Activated CD4-positive, alpha-beta T cell treated with anti-CD3 and anti-CD28 coated beads, Interleukin-2, amount 10 ng/mL, durations not matched to agents 7 days and 5 days (primary cell): ENCODE measurements at regions not wholly inside any gene's neighbourhood (a gene's known extent, or its start where the extent isn't known, plus 50 kb on each side); places are given as distances from the start of the nearest gene placed in this dataset.
"Not testable (repeated sequence)": the region's sequence is repeated elsewhere in the genome, so short reads cannot be mapped to it uniquely, and the experiment has no call there.

Experiments
- CTCF ChIA-PET: fragments of 350-600 bp; sonication (Branson Sonifier 250); formaldehyde crosslinking; loops from one replicate; lab custom pipeline; 2021; ENCODE audit warnings: antibody characterized with exemption; lab: Charles Lee
- POLR2A ChIA-PET: fragments of 350-600 bp; sonication (Branson Sonifier 250); formaldehyde crosslinking; loops from one replicate; lab custom pipeline; 2021; ENCODE audit warnings: antibody characterized with exemption; lab: Charles Lee
- DNase-seq: peaks from one replicate; pipeline ENCODE4 v3.0.0-alpha.2; 2020
- H3K27ac Mint-ChIP-seq: one replicate; pipeline ENCODE4 v1.8.0; 2021; ENCODE audit warnings: mild to moderate bottlenecking, moderate library complexity, mixed read lengths
- H3K27me3 Mint-ChIP-seq: one replicate; pipeline ENCODE4 v1.8.0; 2021; ENCODE audit warnings: mixed read lengths
- H3K36me3 Mint-ChIP-seq: one replicate; pipeline ENCODE4 v1.8.0; 2021; ENCODE audit warnings: low read depth, mixed read lengths
- H3K4me1 Mint-ChIP-seq: one replicate; pipeline ENCODE4 v1.8.0; 2021; ENCODE audit warnings: mixed read lengths
- H3K4me3 Mint-ChIP-seq: one replicate; pipeline ENCODE4 v1.8.0; 2021; ENCODE audit warnings: mild to moderate bottlenecking, moderate library complexity, mixed read lengths
- H3K9me3 Mint-ChIP-seq: one replicate; pipeline ENCODE4 v1.8.0; 2021; ENCODE audit warnings: mixed read lengths

- H3K4me1 Mint-ChIP-seq: peaks cover 73% of the 10 kb centered on the region
- H3K27ac Mint-ChIP-seq: peak overlapping the region; percentile 63
- POLR2A ChIA-PET: no interaction called here
- H3K4me3 Mint-ChIP-seq: no peak overlapping the region
- H3K27me3 Mint-ChIP-seq: no peaks in the 10 kb centered on the region
- peaks cover 39% of the 10 kb centered on the region for H3K9me3 Mint-ChIP-seq
- H3K36me3 Mint-ChIP-seq: peaks cover 43% of the 10 kb centered on the region
- CTCF ChIA-PET: interaction anchor here (0.6 to 2.4 kb wide), 4 partner anchors 15 to 66 kb away, joined by 3 to 6 read pairs (median 4); no protein-coding TSS in a partner anchor
- no peak for DNase-seq
Observed at GRCh38 chr14:65840118-65840751, 427.7 kb downstream of the FUT8 start.

DNA sequence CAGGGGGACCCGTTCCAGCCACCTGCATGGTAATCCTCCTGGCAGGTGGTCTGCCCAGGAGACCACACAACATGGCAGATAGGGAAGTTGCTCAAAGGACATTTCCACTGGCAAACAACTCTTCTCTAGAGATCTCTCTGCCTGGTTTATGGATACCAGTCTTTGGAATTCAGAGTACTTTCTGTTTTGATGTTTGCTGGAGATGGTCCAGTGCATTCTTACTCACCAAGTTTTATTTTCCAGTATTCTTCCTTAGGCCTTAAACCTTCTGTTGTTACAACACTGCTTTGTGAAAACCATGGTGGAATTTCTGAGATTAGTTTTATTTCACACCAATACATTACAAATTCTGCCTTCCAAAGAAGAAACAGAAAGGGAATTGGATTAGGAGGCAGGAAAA lies 428.3 kb downstream of the FUT8 start:
- Mint-ChIP-seq H3K9me3 (peaks cover 42% of the 10 kb centered on the region), H3K36me3 (peaks cover 45% of the 10 kb centered on the region), H3K27ac (no peak overlapping the region), H3K27me3 (no peaks in the 10 kb centered on the region), H3K4me1 (peaks cover 77% of the 10 kb centered on the region), H3K4me3 (no peak overlapping the region)
- no peak for DNase-seq
- ChIA-PET CTCF (interaction anchor here (0.6 to 1.9 kb wide), 2 partner anchors 16 to 66 kb away, joined by 3 to 5 read pairs; no protein-coding TSS in a partner anchor), POLR2A (no interaction called here)

DNA sequence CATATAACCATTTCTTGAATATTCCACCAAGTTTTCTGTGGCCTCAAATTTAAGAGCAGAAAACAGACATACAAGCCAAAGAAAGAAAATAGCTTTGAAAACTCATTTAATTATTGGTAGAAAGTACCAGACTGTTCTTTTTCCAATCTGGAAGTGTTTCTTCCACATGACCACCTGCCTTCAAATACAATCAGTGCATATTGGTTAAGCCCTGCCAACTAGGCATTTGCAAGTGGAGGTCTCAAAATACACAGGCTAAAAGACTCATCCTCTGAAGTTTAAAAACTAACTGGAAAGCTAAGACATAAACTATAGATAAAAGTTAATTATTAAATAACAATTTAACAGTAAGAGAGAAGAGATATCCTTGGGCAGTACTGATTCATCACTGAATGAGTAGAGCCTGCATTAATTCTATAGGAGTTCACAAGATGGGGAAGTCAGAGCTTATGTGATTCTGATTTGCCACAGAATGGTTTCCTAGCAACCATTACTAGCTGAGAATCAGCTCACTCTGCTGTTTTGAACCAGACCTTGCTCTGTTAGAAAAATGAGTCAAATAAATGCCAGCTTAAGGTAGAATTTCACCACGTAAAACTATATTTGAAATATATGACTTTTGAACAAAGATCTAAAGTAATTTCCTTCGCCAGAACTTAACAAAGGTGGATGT lies 433.8 kb downstream of the FUT8 start:
- Mint-ChIP-seq H3K4me1 (peaks cover 78% of the 10 kb centered on the region), H3K4me3 (peak overlapping the region; percentile 40), H3K27ac (peak overlapping the region; percentile 92), H3K36me3 (peaks cover 52% of the 10 kb centered on the region), H3K27me3 (no peaks in the 10 kb centered on the region), H3K9me3 (peaks cover 33% of the 10 kb centered on the region)
- peak; percentile 41 for DNase-seq
- CTCF ChIA-PET: interaction anchor here (0.5 to 2.0 kb wide), 7 partner anchors 10 to 1063 kb away, joined by 3 to 7 read pairs (median 4); no protein-coding TSS in a partner anchor
- POLR2A ChIA-PET: interaction anchor here (0.6 kb wide), 2 partner anchors 128 to 413 kb away, joined by 3 read pairs; no protein-coding TSS in a partner anchor

DNA sequence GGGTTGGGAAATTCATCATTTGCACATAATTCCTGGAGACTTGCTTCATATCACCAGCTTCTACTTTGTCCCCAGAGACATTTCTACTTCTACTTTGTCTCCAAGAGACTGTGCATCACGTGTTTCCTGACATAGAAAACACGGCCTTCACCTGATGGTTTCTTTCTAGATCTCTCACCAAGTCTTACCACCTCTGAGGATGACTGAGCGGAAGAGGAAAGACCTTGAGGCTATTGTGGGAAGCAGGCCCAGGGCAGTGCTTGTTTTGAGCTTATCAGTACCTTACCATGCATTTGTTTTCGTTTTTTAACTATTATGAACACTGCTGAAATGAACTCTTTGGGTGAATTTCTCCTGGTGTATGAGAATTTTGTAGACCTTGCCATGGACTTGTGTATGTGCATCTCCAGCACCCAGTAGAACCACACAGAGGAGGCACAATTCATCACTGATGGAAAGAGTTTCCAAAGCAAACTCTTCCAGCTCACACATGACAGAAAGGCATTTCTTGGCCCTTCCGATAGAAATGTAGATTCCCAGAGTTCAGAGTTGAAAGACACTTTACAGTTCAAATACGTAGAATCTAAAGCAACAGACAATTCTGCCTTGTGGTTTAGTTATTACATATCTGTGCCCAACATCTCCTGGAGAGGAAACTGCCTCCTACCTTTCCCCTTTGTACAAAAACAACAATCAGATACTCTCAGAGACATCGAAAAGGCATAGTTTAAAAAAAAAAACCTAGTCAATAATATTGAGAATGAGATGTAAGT lies 434.7 kb downstream of the FUT8 start:
- Mint-ChIP-seq H3K36me3 (peaks cover 53% of the 10 kb centered on the region), H3K9me3 (peaks cover 33% of the 10 kb centered on the region), H3K4me3 (peak overlapping the region; percentile 40), H3K27me3 (no peaks in the 10 kb centered on the region), H3K27ac (peak overlapping the region; percentile 92), H3K4me1 (peaks cover 81% of the 10 kb centered on the region)
- DNase-seq: peak; percentile 93
- CTCF ChIA-PET: interaction anchor here (0.8 to 2.0 kb wide), 7 partner anchors 9 to 113 kb away, joined by 3 to 7 read pairs (median 4); no protein-coding TSS in a partner anchor
- POLR2A ChIA-PET: interaction anchor here (0.6 kb wide), 1 partner anchor 414 kb away, joined by 3 read pairs; no protein-coding TSS in a partner anchor

DNA sequence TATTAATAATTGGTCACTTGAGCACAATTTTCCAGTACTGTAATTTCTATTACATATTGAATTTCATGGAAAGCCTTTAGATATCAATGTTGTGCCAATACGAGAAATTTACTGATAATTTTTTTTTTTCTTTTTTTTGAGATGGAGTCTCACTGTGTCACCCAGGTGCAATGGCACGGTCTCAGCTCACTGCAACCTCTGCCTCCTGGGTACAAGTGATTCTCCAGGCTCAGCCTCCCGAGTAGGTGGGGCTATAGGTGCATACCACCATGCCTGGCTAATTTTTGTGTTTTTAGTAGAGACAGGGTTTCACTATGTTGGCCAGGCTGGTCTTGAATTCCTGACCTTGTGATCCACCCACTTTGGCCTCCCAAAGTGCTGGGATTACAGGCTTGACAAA lies 435.4 kb downstream of the FUT8 start:
- Mint-ChIP-seq H3K27ac (peak overlapping the region; percentile 92), H3K36me3 (peaks cover 57% of the 10 kb centered on the region), H3K9me3 (peaks cover 36% of the 10 kb centered on the region), H3K4me3 (peak overlapping the region; percentile 23), H3K4me1 (peaks cover 81% of the 10 kb centered on the region)
- POLR2A ChIA-PET, DNase-seq, H3K27me3 Mint-ChIP-seq: not testable (repeated sequence)
- CTCF ChIA-PET: interaction anchor here (0.9 to 2.0 kb wide), 2 partner anchors 23 to 26 kb away, joined by 3 to 7 read pairs; no protein-coding TSS in a partner anchor

GRCh38 chr14:65849091-65849490 lies 436.6 kb downstream of the FUT8 start:
- POLR2A ChIA-PET: no interaction called here
- peak overlapping the region; percentile 92 for H3K27ac Mint-ChIP-seq
- H3K9me3 Mint-ChIP-seq: peaks cover 41% of the 10 kb centered on the region
- peaks cover 62% of the 10 kb centered on the region for H3K36me3 Mint-ChIP-seq
- H3K4me1 Mint-ChIP-seq: peaks cover 77% of the 10 kb centered on the region
- H3K4me3 Mint-ChIP-seq: peak overlapping the region; percentile 14
- CTCF ChIA-PET: interaction anchor here (1.0 kb wide), 1 partner anchor 12 kb away, joined by 4 read pairs; no protein-coding TSS in a partner anchor
- no peaks in the 10 kb centered on the region for H3K27me3 Mint-ChIP-seq
- DNase-seq: no peak

DNA sequence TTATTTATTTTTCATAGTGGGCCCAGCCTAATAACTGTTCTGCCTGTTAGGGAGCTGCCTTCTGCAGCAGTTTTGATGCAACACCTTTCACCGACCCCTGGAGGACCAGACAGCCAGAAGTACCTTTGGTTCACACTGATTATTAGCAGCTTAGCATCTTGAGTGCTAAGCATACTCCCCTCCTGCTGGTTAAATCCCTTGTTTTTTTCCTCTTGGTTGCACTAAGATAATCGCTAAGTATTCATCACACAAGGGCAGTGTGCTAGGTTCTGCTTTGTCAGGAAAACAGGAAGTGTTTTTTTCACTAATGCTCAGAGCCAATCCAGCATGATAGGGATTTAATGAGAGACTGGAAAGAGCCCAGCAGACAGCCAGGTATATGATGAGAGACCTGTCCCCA lies 437.0 kb downstream of the FUT8 start:
- ChIA-PET CTCF (interaction anchor here (1.0 kb wide), 1 partner anchor 12 kb away, joined by 4 read pairs; no protein-coding TSS in a partner anchor), POLR2A (no interaction called here)
- peaks cover 75% of the 10 kb centered on the region for H3K4me1 Mint-ChIP-seq
- H3K9me3 Mint-ChIP-seq: peaks cover 42% of the 10 kb centered on the region
- H3K36me3 Mint-ChIP-seq: peaks cover 61% of the 10 kb centered on the region
- H3K4me3 Mint-ChIP-seq: no peak overlapping the region
- peak overlapping the region; percentile 92 for H3K27ac Mint-ChIP-seq
- no peaks in the 10 kb centered on the region for H3K27me3 Mint-ChIP-seq
- no peak for DNase-seq

GRCh38 chr14:65850429-65851135 lies 438.1 kb downstream of the FUT8 start:
- H3K36me3 Mint-ChIP-seq: peaks cover 55% of the 10 kb centered on the region

GRCh38 chr14:65852689-65853088 lies 440.2 kb downstream of the FUT8 start:
- peaks cover 58% of the 10 kb centered on the region for H3K36me3 Mint-ChIP-seq
- H3K27me3 Mint-ChIP-seq: no peaks in the 10 kb centered on the region
- no peak for DNase-seq
- CTCF ChIA-PET: interaction anchor here (1.3 kb wide), 1 partner anchor 25 kb away, joined by 3 read pairs; no protein-coding TSS in a partner anchor
- no peak overlapping the region for H3K4me3 Mint-ChIP-seq
- H3K27ac Mint-ChIP-seq: no peak overlapping the region
- POLR2A ChIA-PET: interaction anchor here (0.5 kb wide), 1 partner anchor 8 kb away, joined by 4 read pairs; no protein-coding TSS in a partner anchor
- peaks cover 49% of the 10 kb centered on the region for H3K4me1 Mint-ChIP-seq
- H3K9me3 Mint-ChIP-seq: peaks cover 49% of the 10 kb centered on the region

More at GRCh38 chr14:65850429-65851135, 438.1 kb downstream of the FUT8 start:
- ChIA-PET CTCF (interaction anchor here (0.6 to 1.0 kb wide), 2 partner anchors 16 to 89 kb away, joined by 3 to 6 read pairs; no protein-coding TSS in a partner anchor), POLR2A (no interaction called here)
- Mint-ChIP-seq H3K27me3 (no peaks in the 10 kb centered on the region), H3K4me1 (peaks cover 70% of the 10 kb centered on the region), H3K27ac (peak overlapping the region; percentile 92), H3K9me3 (peaks cover 43% of the 10 kb centered on the region), H3K4me3 (peak overlapping the region; percentile 28)
- DNase-seq: peak; percentile 76

GRCh38 chr14:65853407-65853955 lies 441.0 kb downstream of the FUT8 start:
- POLR2A ChIA-PET: no interaction called here
- no peaks in the 10 kb centered on the region for H3K27me3 Mint-ChIP-seq
- DNase-seq: no peak
- no peak overlapping the region for H3K4me3 Mint-ChIP-seq
- H3K36me3 Mint-ChIP-seq: peaks cover 62% of the 10 kb centered on the region
- CTCF ChIA-PET: no interaction called here
- peaks cover 52% of the 10 kb centered on the region for H3K9me3 Mint-ChIP-seq
- no peak overlapping the region for H3K27ac Mint-ChIP-seq
- peaks cover 47% of the 10 kb centered on the region for H3K4me1 Mint-ChIP-seq

DNA sequence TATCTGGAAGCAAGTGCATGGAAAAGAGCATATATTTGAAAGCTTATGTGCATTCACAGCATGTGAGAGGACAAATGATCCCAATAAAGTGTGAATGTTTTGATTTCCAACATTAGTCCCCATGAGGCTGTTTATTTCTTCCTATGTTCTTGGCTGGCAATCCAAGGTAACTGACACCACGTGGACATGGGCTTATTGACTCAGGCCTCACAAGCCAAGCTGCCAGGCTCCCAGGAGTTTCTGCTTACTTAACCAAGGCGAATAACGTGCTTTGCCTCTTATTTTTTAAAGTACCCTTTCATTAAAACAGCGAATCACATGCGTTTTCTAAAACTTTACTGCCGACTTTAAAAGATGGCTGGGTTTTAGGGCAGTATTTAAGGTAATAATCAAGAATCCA lies 441.7 kb downstream of the FUT8 start:
- no peak for DNase-seq
- Mint-ChIP-seq H3K9me3 (peaks cover 51% of the 10 kb centered on the region), H3K36me3 (peaks cover 64% of the 10 kb centered on the region), H3K4me1 (peaks cover 43% of the 10 kb centered on the region), H3K4me3 (no peak overlapping the region), H3K27ac (no peak overlapping the region), H3K27me3 (no peaks in the 10 kb centered on the region)
- ChIA-PET CTCF (interaction anchor here (0.6 kb wide), 1 partner anchor 378 kb away, joined by 3 read pairs; no protein-coding TSS in a partner anchor), POLR2A (no interaction called here)
